GM18511 (cell line): ENCODE measurements at regions not wholly inside any gene's neighbourhood (a gene's known extent, or its start where the extent isn't known, plus 50 kb on each side); places are given as distances from the start of the nearest gene placed in this dataset.
A peak's percentile ranks its signal among the peaks of the same experiment; 100 is the strongest.
"Not testable (repeated sequence)": the region's sequence is repeated elsewhere in the genome, so short reads cannot be mapped to it uniquely, and the experiment has no call there.

ENCODE experiments used
- ATAC-seq: cut with Tn5 transposase; IDR thresholded peaks from one replicate; pipeline ENCODE4 v1.9.1; 2021; ENCODE audit warnings: mild to moderate bottlenecking, moderate library complexity; ENCODE audit not compliant: unreplicated experiment

DNA sequence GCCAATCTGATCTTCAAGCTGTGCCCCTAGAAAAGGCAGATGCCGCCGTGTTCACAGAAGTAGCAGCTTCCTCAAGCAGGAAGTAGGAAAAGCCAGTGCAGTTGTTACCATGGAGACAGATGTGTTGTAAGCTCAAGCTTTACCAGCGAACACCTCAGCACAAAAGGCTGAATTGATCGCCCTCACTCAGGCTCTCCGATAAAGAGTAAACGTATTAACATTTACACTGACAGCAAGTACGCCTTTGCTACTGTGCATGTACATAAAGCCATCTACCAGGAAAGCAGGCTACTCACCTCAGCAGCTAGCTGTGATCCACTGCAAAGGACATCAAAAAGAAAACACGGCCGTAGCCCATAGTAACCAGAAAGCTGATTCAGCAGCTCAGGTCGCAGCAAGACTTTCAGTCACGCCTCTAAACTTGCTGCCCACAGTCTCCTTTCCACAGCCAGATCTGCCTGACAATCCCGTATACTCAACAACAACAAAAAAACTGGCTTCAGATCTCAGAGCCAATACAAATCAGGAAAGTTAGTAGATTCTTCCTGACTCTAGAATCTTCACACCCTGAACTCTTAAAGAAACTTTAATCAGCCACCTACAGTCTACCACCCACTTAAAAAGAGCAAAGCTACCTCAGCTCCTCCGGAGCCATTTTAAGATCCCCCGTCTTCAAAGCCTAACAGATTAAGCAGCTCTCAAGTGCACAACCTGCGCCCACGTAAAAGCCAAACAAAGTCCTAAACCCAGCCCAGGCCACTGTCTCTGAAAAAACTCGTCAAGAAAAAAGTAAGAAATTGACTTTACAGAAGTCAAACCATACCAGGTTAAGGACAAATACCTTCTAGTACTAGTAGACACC, 160.0 kb downstream of the DEFB131A start:
- not testable (repeated sequence) for ATAC-seq

DNA sequence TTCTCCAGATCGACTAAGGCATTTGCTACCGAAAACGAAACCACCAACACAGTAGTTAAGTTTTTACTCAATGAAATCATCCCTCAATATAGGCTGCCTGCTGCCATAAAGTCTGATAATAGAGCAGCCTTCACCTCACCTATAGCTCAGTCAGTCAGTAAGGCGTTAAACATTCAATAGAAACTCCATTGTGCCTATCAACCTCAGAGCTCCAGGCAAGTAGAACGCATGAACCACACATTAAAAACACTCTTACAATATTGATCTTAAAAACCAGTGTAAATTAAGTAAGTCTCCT, 160.6 kb downstream of the DEFB131A start:
- ATAC-seq = not testable (repeated sequence)

DNA sequence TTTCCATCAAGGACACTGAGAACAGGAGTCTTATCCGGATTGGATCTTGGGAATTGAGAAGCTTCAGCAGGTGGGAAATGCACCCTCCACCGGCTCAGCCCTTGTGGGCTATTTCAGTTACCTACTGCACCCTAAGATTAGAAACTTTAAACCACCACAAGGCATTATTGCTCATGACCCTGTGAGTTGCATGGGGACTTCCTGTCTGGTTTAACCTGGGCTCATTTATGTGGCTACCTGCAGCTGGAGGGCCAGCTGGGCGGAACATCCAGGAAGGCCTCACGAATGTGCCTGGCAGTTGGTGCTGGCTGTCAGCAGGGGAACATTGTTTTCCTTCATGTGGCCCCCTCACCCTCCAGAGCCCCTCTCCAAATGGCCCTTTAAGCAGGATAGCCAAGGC, 164.1 kb downstream of the DEFB131A start:
- no peak for ATAC-seq

GRCh38 chr4:9610321-9610720, 166.1 kb downstream of the DEFB131A start:
- ATAC-seq = not testable (repeated sequence)

GRCh38 chr4:9611101-9611500, 166.9 kb downstream of the DEFB131A start:
- ATAC-seq = no peak

DNA sequence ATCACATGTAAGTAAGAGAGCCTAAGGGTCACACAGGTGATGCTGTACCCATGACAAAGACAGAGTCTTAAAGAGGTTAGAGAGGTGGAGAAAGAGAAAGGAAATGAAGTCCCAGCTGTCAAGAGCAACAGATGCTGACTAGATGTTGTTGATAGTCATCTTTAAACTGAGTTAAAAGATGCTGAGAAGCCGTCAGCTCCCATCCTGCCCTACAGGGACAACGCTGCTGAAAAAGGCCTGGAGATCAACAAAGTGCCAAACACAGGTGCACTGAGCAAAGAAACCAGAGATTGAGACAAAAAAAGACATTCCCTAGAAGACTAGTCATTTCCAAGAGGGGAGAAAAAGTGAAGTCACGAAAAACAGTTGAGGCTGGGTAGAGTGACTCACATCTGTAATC, 145.0 kb upstream of the DRD5 start:
- not testable (repeated sequence) for ATAC-seq

GRCh38 chr4:9659678-9660077, 121.8 kb upstream of the DRD5 start:
- ATAC-seq = not testable (repeated sequence)

GRCh38 chr4:9660955-9661354, 120.5 kb upstream of the DRD5 start:
- ATAC-seq = not testable (repeated sequence)

DNA sequence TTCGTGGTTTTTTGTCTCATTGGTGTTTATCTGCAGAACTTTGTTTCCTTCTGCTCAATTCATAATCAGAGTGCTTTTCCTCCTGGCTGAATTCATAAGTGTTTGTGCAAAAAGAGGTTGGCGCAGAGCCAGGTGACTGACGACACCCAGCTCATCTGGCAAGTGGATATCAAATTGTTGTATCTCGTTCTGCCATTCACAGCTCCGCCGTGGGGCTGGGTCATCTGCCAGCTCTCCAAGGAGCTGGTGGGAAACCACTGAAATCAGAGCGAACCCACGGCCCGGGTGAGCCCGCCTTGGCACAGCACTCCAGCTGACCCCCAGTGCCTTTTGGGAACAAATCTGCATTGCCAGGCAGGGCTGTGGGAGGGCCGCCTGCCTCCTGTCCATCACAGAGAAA, 110.7 kb upstream of the DRD5 start:
- not testable (repeated sequence) for ATAC-seq

DNA sequence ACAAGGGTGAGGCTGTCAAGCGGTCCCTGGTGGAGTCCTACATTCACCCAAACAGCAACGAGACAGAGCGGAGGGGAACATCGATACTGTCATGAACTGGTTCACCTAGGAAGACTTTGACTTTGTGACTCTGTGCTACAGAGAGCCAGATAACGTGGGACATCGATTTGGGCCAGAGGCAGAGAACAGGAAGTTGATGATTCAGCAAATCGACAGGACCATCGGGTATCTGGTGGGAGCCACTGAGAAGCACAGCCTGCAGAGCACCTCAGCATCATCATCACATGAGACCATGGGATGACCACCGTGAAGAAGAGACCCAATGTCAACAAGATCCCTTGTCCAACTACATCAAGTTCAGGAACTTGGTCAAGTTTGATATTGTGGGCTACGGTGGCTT, 104.1 kb upstream of the DRD5 start:
- ATAC-seq = not testable (repeated sequence)

DNA sequence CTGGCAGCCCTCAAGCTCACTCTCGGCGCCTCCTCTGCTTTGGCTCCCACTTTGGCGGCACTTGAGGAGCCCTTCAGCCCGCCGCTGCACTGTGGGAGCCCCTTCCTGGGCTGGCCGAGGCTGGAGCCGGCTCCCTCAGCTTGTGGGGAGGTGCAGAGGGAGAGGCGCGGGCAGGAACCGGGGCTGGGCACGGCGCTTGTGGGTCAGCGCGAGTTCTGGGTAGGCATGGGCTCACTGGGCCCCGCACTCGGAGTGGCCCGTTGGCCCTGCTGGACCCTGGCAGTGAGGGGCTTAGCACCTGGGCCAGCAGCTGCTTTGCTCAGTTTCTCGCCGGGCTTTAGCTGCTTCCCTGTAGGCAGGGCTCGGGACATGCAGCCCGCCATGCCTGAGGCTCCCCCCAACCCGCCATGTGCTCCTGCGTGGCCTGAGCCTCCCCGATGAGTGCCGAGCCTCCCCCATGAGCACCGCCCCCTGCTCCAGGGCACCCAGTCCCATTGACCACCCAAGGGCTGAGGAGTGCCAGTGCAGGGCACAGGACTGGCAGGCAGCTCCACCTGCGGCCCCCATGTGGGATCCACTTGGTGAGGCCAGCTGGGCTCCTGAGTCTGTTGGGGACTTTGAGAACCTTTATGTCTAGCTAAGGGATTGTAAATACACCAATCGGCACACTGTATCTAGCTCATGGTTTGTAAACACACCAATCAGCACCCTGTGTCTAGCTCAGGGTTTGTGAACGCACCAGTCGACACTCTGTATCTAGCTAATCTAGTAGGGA, 101.5 kb upstream of the DRD5 start:
- ATAC-seq = no peak

DNA sequence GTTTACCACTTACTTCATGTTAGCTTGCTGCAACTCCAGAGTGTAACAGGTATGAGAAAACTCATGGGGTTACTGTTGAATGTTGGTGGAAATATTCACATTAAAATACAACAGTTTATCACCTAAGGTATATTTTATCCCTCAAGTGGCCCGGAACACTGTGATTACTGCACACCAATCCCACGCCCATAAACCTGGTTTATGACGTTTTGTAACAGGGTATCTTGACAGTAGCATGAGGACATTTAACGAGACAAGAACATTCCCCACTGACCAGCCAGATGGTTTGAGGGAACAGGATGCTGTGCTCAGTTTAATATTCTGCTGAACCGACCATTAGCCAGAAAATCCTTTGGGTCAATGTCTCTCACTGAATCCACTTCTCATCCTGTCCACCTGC, 98.3 kb upstream of the DRD5 start:
- ATAC-seq = not testable (repeated sequence)

- not testable (repeated sequence) for ATAC-seq
These were observed 96.4 kb upstream of the DRD5 start for GRCh38 chr4:9685016-9685415.

DNA sequence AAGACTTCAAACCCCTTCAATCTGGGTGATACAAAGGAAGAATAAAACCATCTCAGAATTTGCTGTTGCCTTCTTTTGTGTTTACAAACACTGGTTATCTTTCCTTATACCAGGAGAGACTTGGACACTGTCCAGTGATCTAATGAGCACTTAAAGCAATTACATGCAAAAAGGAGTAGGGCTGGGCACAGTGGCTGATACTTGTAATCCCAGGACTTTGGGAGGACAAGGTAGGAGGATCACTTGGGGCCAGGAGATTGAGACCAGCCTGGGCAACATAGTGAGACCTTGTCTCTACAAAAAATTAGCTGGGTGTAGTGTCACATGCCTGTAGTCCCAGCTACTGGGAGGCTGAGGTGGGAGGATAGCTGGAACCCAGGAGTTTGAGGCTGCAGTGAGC, 95.7 kb upstream of the DRD5 start:
- no peak for ATAC-seq

DNA sequence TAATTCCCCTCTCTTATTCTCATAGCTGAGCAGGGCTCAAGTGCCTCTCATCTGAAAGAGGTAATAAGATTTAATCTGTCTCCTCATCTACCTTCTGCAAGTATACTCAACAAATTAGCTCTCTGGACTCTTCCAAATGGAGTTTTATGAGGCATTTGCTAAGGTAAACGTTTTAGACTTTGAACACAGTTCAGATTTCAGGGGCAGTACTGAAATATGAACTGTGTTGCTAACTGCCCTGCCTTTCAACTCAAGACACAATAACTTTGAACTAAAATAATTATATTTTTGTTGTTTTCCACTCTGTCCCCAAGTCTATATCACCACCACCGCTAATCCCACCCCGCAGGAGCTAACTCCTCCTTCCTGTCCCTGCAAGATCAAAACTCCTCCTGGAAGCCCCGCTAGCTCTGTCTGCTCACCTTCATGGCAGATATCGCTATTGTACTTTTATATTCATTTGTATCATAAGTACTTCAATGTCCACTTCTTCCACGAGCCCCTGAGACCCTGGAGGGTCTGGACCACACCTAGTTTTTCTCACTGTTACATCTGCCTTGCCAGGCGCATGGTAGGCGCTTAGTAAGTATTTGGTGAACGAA, 90.7 kb upstream of the DRD5 start:
- ATAC-seq = not testable (repeated sequence)

GRCh38 chr4:9691238-9692065, 90.0 kb upstream of the DRD5 start:
- peak; percentile 100 for ATAC-seq

DNA sequence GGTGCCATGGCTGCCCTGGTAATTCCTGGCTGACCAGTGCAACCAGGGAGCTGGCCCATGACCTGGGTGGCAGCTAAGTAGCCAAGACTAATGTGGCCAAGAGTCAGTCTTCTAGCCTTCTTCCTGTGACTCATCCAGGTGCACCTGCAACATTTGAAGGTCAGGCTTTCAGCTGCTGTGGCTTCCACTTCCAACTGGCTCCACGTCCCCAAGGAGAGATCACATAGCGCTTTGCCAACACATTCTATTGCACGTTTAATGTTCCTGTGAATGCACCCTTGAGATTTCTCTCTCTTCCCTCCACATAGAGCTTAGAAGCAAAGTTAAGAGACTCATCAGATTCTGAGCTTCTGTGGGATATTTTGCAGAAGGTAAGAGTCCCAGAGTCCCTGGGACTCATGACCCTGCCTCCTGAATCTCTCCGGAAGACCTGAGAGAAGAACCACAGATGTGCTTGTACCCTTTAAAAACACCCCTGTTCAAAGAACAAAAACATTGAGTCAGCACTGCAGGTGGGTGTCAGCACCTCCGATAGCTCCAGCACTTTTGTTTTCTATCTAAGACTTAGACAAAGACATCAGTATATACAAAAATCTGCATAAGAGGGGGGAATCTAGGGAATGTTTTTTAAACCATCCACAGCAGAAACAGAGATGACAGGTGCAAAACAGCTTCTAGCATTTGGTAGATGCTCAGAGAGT, 88.5 kb upstream of the DRD5 start:
- ATAC-seq = not testable (repeated sequence)

GRCh38 chr4:9694403-9694802, 87.0 kb upstream of the DRD5 start:
- not testable (repeated sequence) for ATAC-seq

- not testable (repeated sequence) for ATAC-seq
These were observed 85.4 kb upstream of the DRD5 start for GRCh38 chr4:9695994-9696393.

GRCh38 chr4:9696561-9696960, 84.9 kb upstream of the DRD5 start:
- ATAC-seq = not testable (repeated sequence)
